Kidney (tissue), 13 donors: ENCODE measurements at regions not wholly inside any gene's neighbourhood (a gene's known extent, or its start where the extent isn't known, plus 50 kb on each side); places are given as distances from the start of the nearest gene placed in this dataset.

Experiments used
- DNase-seq, 5 donors: peaks; one replicate each; pipeline ENCODE4 v3.0.0-alpha.2; 2013 to 2020
- FAIRE-seq: peaks from 2 replicates; lab custom pipeline; 2012; peaks lifted over from hg19 to GRCh38; lab: Jason Lieb, UNC
- H3K27ac ChIP-seq, 2 donors: one replicate each; pipeline ENCODE4 v1.7.0; 2013; ENCODE audit warnings: low read depth in 2 of 2, low read length in 2 of 2, inconsistent platforms in 1 of 2
- H3K27me3 ChIP-seq: one replicate; pipeline ENCODE4 v1.7.1; 2013; ENCODE audit warnings: low read length, inconsistent platforms; ENCODE audit not compliant: control insufficient read depth, insufficient read depth
- H3K36me3 ChIP-seq, 3 donors: one replicate each; pipeline versions ENCODE4 v1.7.0 to v1.7.1; 2013; ENCODE audit warnings: low read length in 3 of 3, control low read depth in 1 of 3, inconsistent platforms in 1 of 3; ENCODE audit not compliant: insufficient read depth in 3 of 3, control insufficient read depth in 2 of 3
- H3K4me1 ChIP-seq, 3 donors: one replicate each; pipeline versions ENCODE4 v1.7.0 to v1.7.1; 2013; ENCODE audit warnings: low read length in 3 of 3, inconsistent platforms in 1 of 3, low read depth in 1 of 3; ENCODE audit not compliant: control insufficient read depth in 2 of 3, insufficient read depth in 2 of 3
- H3K4me3 ChIP-seq, 3 donors: one replicate each; pipeline versions ENCODE4 v1.7.0 to v1.8.1; 2013; ENCODE audit warnings: low read length in 3 of 3, control low read depth in 1 of 3, inconsistent platforms in 1 of 3
- H3K9ac ChIP-seq, 3 donors: one replicate each; pipeline versions ENCODE4 v1.7.0 to v1.7.1; 2013; ENCODE audit warnings: low read length in 3 of 3, control low read depth in 1 of 3, inconsistent platforms in 1 of 3
- H3K9me3 ChIP-seq, 3 donors: one replicate each; pipeline versions ENCODE4 v1.7.0 to v1.7.1; 2013; ENCODE audit warnings: low read length in 3 of 3, control low read depth in 1 of 3, inconsistent platforms in 1 of 3; ENCODE audit not compliant: control insufficient read depth in 2 of 3, insufficient read depth in 1 of 3
- intact Hi-C: fragments of 100-400 bp; cut with DNase I; formaldehyde crosslinking; loops from one replicate; pipeline ENCODE4 v1.11.1; 2022
- TF ChIP-seq, protein P1 (sequence below): IDR thresholded peaks from 3 replicates; pipeline ENCODE4 v1.5.1; 2012; ENCODE audit warnings: mild to moderate bottlenecking, moderate library complexity, borderline replicate concordance; ENCODE audit not compliant: insufficient read depth; ENCODE audit errors: extremely low read depth
- donor health status: control.
- donor health status: control.
- donor health status: control.
- donor health status: control.
- donor health status: control.
- donor health status: DM: yes; HTN: yes; CAD: no.
- donor health status: Normal renal cell carcinoma (clear cell type).

DNA sequence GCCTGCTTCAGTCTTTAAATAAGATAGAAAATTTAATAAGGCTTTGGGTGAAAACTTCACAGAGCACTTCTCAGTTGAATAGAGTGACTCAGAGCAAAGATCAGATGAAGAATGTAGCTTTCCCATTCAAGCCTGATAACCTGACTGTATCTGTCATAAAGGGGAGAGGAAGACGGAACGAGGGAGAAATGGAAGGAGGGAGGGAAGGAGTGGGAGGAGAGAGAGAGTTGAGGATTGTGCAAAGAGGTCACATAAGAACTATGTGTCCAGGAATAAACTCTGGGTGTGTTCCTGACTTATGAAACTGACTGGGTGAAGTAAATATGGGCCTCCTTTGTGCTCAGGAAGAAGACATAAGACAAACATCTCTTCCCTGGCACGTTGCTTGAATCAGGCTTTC, 385.5 kb downstream of the LPIN1 start:
- Histone ChIP-seq H3K4me1 (no peaks in the 10 kb centered on the region), H3K27me3 (no peaks in the 10 kb centered on the region), H3K9me3 (peaks cover 0 to 3% (median 0%) of the 10 kb centered on the region in 3 donors), H3K36me3 (no peaks in the 10 kb centered on the region), H3K4me3 (no peak overlapping the region), H3K27ac (no peak overlapping the region), H3K9ac (no peak overlapping the region)
- FAIRE-seq: no peak
- DNase-seq: no peak
- intact Hi-C loops: no loop called here
- TF ChIP-seq, protein P1, sequence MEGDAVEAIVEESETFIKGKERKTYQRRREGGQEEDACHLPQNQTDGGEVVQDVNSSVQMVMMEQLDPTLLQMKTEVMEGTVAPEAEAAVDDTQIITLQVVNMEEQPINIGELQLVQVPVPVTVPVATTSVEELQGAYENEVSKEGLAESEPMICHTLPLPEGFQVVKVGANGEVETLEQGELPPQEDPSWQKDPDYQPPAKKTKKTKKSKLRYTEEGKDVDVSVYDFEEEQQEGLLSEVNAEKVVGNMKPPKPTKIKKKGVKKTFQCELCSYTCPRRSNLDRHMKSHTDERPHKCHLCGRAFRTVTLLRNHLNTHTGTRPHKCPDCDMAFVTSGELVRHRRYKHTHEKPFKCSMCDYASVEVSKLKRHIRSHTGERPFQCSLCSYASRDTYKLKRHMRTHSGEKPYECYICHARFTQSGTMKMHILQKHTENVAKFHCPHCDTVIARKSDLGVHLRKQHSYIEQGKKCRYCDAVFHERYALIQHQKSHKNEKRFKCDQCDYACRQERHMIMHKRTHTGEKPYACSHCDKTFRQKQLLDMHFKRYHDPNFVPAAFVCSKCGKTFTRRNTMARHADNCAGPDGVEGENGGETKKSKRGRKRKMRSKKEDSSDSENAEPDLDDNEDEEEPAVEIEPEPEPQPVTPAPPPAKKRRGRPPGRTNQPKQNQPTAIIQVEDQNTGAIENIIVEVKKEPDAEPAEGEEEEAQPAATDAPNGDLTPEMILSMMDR: no peak

DNA sequence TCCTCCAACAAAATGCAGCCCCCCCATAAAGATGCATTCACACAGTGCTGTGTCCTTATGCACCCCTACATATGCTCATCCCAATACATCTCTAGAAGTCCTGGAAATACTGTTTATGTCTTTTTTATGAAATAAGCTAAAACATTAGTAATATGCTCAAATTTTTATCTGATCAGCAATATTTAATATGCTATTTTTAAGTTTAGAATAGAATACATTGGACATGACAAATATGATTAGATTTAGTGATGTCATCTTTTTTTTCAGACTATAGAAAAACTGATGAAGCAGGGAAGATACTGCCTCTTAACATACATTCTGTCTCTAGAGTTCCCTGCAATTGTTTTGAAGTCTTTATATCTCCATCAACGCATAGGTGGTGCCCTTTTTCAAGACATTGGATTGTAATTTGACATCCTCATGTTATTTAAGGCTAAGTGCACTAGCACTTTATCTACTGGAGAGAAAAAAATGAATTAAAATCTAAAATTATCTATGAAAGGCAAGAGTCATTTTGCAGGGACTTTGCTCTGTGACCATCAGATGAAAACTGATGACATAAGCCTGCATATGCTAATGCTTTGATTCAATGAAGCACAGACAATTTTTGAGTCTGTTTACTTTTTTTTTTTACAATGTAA, 395.3 kb downstream of the LPIN1 start:
- no peak for DNase-seq
- Histone ChIP-seq H3K36me3 (no peaks in the 10 kb centered on the region), H3K4me1 (no peaks in the 10 kb centered on the region), H3K9ac (no peak overlapping the region), H3K27me3 (no peaks in the 10 kb centered on the region), H3K4me3 (no peak overlapping the region), H3K9me3 (no peaks in the 10 kb centered on the region), H3K27ac (no peak overlapping the region)
- FAIRE-seq: no peak
- intact Hi-C loops: no loop called here
- TF ChIP-seq, protein P1: no peak

DNA sequence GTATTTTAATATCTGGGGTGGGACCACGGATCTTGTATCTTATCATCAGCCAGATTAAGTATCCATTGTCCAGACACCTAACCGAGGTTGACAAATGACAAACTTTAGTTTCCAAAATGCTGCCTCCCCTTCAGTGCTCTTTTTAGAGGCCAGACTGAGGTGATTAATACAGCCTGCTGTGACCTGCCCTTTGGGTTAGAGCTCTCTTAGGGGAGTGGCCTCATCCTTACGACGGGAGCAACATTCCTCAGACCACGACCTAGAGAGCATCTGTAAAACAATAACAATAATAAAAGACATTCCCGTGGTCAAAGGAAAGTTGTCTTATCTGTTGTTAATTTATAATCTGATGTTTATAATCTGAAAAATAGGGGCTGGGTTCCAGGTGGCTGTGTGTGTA, 405.3 kb downstream of the LPIN1 start:
- Histone ChIP-seq H3K36me3 (no peaks in the 10 kb centered on the region), H3K4me1 (no peaks in the 10 kb centered on the region), H3K9ac (no peak overlapping the region), H3K4me3 (no peak overlapping the region), H3K27ac (no peak overlapping the region), H3K9me3 (no peaks in the 10 kb centered on the region), H3K27me3 (no peaks in the 10 kb centered on the region)
- FAIRE-seq: no peak
- DNase-seq: no peak
- TF ChIP-seq, protein P1: no peak
- intact Hi-C loops: no loop called here

DNA sequence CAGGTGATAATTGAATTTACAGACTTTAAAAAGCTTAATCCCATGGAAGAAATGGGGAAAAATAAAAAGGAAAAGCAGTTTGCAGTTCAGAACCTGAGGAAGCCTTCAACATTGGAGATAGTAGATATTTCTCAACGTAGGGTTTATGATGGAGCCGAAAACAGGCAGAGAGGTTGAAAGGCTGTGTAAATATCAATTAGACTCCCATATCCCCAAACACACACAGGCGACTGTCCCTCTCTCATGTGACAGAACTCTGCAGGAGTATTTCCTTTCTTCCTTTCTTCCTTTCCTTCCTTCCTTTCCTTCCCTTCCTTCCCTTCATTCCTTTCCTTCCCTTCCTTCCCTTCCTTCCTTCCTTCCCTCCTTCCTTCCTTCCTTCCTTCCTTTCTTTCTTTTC, 406.5 kb downstream of the LPIN1 start:
- Histone ChIP-seq H3K4me3 (no peak overlapping the region), H3K36me3 (no peaks in the 10 kb centered on the region), H3K27ac (no peak overlapping the region), H3K9me3 (no peaks in the 10 kb centered on the region), H3K9ac (no peak overlapping the region), H3K4me1 (no peaks in the 10 kb centered on the region), H3K27me3 (no peaks in the 10 kb centered on the region)
- intact Hi-C loops: no loop called here
- no peak for DNase-seq
- FAIRE-seq: no peak
- TF ChIP-seq, protein P1: no peak
